Stimulated activated CD4-positive, alpha-beta T cell treated with anti-CD3 and anti-CD28 coated beads, Interleukin-2, amount 100 ng/mL, for 24 hours (primary cell): ENCODE measurements at regions not wholly inside any gene's neighbourhood (a gene's known extent, or its start where the extent isn't known, plus 50 kb on each side); places are given as distances from the start of the nearest gene placed in this dataset.

Experiments used
- DNase-seq, 2 donors: peaks; one replicate each; pipeline ENCODE4 v3.0.0-alpha.2; 2020

- DNase-seq = no peak
Observed at GRCh38 chr2:118225666-118226065, 137.4 kb downstream of the INSIG2 start.

- DNase-seq = no peak
Observed at GRCh38 chr2:118224895-118225311, 136.6 kb downstream of the INSIG2 start.

- DNase-seq = peak; percentile 35 to 48
Observed at GRCh38 chr2:118223992-118224894, 136.0 kb downstream of the INSIG2 start.

GRCh38 chr2:118223511-118223991 lies 135.3 kb downstream of the INSIG2 start:
- DNase-seq = peak in 1 of 2 donors; percentile 6

- DNase-seq = no peak
Observed at GRCh38 chr2:118222672-118223421, 134.6 kb downstream of the INSIG2 start.

- no peak for DNase-seq
Observed at GRCh38 chr2:118222273-118222594, 134.0 kb downstream of the INSIG2 start.

GRCh38 chr2:118221536-118222272 lies 133.4 kb downstream of the INSIG2 start:
- peak in 1 of 2 donors; percentile 30 for DNase-seq

GRCh38 chr2:118219611-118220010 lies 131.3 kb downstream of the INSIG2 start:
- no peak for DNase-seq

- DNase-seq = no peak
Observed at GRCh38 chr2:118216224-118216623, 128.0 kb downstream of the INSIG2 start.

GRCh38 chr2:118209727-118210126 lies 121.5 kb downstream of the INSIG2 start:
- no peak for DNase-seq

GRCh38 chr2:118207889-118208288 lies 119.6 kb downstream of the INSIG2 start:
- no peak for DNase-seq

- DNase-seq = peak; percentile 56 to 60
Observed at GRCh38 chr2:118202707-118203303, 114.5 kb downstream of the INSIG2 start.

- DNase-seq = no peak
Observed at GRCh38 chr2:118198268-118198667, 110.0 kb downstream of the INSIG2 start.

- no peak for DNase-seq
Observed at GRCh38 chr2:118197011-118197675, 108.9 kb downstream of the INSIG2 start.

GRCh38 chr2:118190474-118190873 lies 102.2 kb downstream of the INSIG2 start:
- DNase-seq = no peak

GRCh38 chr2:118186858-118187254 lies 98.6 kb downstream of the INSIG2 start:
- DNase-seq = no peak

GRCh38 chr2:118186110-118186857 lies 98.0 kb downstream of the INSIG2 start:
- DNase-seq = peak; percentile 86 to 87

- DNase-seq = peak; percentile 60 to 69
Observed at GRCh38 chr2:118185210-118186109, 97.2 kb downstream of the INSIG2 start.

- no peak for DNase-seq
Observed at GRCh38 chr2:118183381-118183780, 95.1 kb downstream of the INSIG2 start.

GRCh38 chr2:118179445-118179844 lies 91.2 kb downstream of the INSIG2 start:
- no peak for DNase-seq
